BLaER1 treated with 17β-estradiol and CSF1 and Interleukin-3, amounts not matched to agents 10 nM and 100 nM (cell line): ENCODE measurements at regions not wholly inside any gene's neighbourhood (a gene's known extent, or its start where the extent isn't known, plus 50 kb on each side); places are given as distances from the start of the nearest gene placed in this dataset.

Experiments used
- H3K27ac ChIP-seq, 11 experiments: shearing (Covaris generic); formaldehyde crosslinking; 2 replicates each; pipeline ENCODE4 v1.8.1; 2022
- H3K27me3 ChIP-seq, 11 experiments: shearing (Covaris generic); formaldehyde crosslinking; 2 replicates each; pipeline ENCODE4 v1.8.1; 2022
- H3K36me3 ChIP-seq, 11 experiments: shearing (Covaris generic); formaldehyde crosslinking; 2 replicates each; pipeline ENCODE4 v1.8.1; 2022
- H3K4me1 ChIP-seq, 10 experiments: shearing (Covaris generic); formaldehyde crosslinking; 2 replicates each; pipeline ENCODE4 v1.8.1; 2022
- H3K4me2 ChIP-seq, 11 experiments: shearing (Covaris generic); formaldehyde crosslinking; 2 replicates each; pipeline ENCODE4 v1.8.1; 2022
- H3K4me3 ChIP-seq, 10 experiments: shearing (Covaris generic); formaldehyde crosslinking; 2 replicates each; pipeline ENCODE4 v1.8.1; 2022
- H3K9ac ChIP-seq, 11 experiments: shearing (Covaris generic); formaldehyde crosslinking; 2 replicates each; pipeline ENCODE4 v1.8.1; 2022
- H3K9me3 ChIP-seq, 11 experiments: shearing (Covaris generic); formaldehyde crosslinking; replicated peaks in 1 of 11; 2 replicates each; pipeline ENCODE4 v1.8.1; 2022
- H4K20me1 ChIP-seq, 11 experiments: shearing (Covaris generic); formaldehyde crosslinking; 2 replicates each; pipeline ENCODE4 v1.8.1; 2022
- Cebpa-rat ChIP-seq, 11 experiments: shearing (Covaris generic); IDR thresholded peaks; 2 replicates each; pipeline ENCODE4 v1.8.1; 2022

GRCh38 chr13:42497798-42498197 is 76.2 kb upstream of the TNFSF11 start:
- no peaks in the 10 kb centered on the region for H3K9me3 ChIP-seq
- H3K4me1 ChIP-seq, result peaks cover 0 to 35% (median 8%) of the 10 kb centered on the region in 10 experiments; a peak in 13 of 20 replicates
- no peaks in the 10 kb centered on the region for H3K27me3 ChIP-seq
- H4K20me1 ChIP-seq, result no peaks in the 10 kb centered on the region
- no peak overlapping the region for H3K4me3 ChIP-seq
- no peaks in the 10 kb centered on the region for H3K36me3 ChIP-seq
- no peak overlapping the region for H3K27ac ChIP-seq
- TF ChIP-seq Cebpa-rat (IDR thresholded peaks at IDR 0.05), result no peak
- H3K9ac ChIP-seq, result no peak overlapping the region
- peak overlapping the region in 4 of 11 experiments; percentile 2 to 51 (median 37); a peak in 7 of 22 replicates for H3K4me2 ChIP-seq

DNA sequence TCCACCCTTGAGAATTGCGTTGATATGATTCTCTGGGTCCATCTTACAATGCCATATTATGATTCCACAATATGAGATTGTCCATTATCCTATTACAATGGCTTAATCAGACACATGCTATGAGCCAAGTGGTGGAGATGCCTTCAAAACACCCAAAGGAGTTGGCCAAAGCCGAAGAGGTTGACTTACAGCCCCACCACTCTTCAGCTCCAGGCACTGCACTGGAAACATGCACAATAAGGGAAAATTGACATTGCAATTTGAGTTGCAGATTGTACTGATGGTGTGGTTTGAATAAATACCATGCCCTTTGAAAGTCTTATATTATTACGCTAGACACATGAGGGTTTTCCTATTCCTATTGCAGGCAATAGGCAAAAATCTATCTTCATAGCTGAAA is 75.4 kb upstream of the TNFSF11 start:
- no peak for TF ChIP-seq Cebpa-rat (IDR thresholded peaks at IDR 0.05)
- no peak overlapping the region for H3K4me3 ChIP-seq
- H3K27me3 ChIP-seq, result no peaks in the 10 kb centered on the region
- H3K4me1 ChIP-seq, result peaks cover 0 to 35% (median 8%) of the 10 kb centered on the region in 10 experiments; a peak in 13 of 20 replicates
- H3K4me2 ChIP-seq, result peak overlapping the region in 1 of 11 experiments; percentile 31; a peak in 1 of 22 replicates
- no peaks in the 10 kb centered on the region for H3K9me3 ChIP-seq
- no peak overlapping the region for H3K27ac ChIP-seq
- no peak overlapping the region for H3K9ac ChIP-seq
- no peaks in the 10 kb centered on the region for H4K20me1 ChIP-seq
- H3K36me3 ChIP-seq, result no peaks in the 10 kb centered on the region
